ENCODE measurements at regions not wholly inside any gene's neighbourhood (a gene's known extent, or its start where the extent isn't known, plus 50 kb on each side); places are given as distances from the start of the nearest gene placed in this dataset.

DNA sequence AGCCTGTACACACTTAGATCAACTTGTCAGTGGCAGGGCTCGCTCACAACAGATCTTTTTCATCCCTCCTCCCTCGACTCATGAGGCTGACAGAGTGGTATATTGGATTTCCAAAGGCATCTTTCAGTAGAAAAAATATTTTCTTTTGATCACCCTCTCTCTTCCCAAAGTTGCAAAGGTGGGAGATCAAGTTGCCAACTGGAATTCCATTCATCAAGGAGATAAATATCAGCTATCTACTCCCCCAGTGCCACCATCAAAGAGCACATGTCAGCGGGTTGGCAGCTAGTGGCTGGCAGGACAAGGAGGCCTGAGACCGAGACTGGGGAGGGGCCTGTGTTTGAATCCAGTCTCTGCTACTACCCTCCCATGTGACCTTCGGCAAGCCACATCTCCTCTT lies 539.7 kb upstream of the CDH11 start:
- H3K27me3 Mint-ChIP-seq = no peaks in the 10 kb centered on the region
- WGBS (ENCODE audit: insufficient coverage) = 100% methylated on average over 2 of the region's 5 CpGs
- CTCF ChIA-PET = no interaction called here
- H3K4me1 ChIP-seq (ENCODE audit: control insufficient read depth in 2 of 2, insufficient read depth in 2 of 2, low read length in 2 of 2) = no peaks in the 10 kb centered on the region
- no peaks in the 10 kb centered on the region for H3K4me1 Mint-ChIP-seq
- H3K4me2 ChIP-seq (replicated peaks; ENCODE audit: low read depth, low read length, poor library complexity, severe bottlenecking) = no peak overlapping the region
- H3K4me3 ChIP-seq (ENCODE audit: control extremely low read depth in 1 of 5, extremely low read depth in 1 of 5, insufficient read depth in 1 of 5, low read depth in 2 of 5, low read length in 4 of 5) = no peak overlapping the region
- no peak overlapping the region for H2AFZ ChIP-seq (ENCODE audit: insufficient read depth, low read depth, low read length, poor library complexity, severe bottlenecking)
- DNase-seq (no peak), ATAC-seq (ENCODE audit: low read depth) (no peak)
- H3K27me3 ChIP-seq (replicated peaks in 1 of 4; ENCODE audit: control extremely low read depth in 1 of 4, control insufficient read depth in 3 of 4, insufficient read depth in 4 of 4, low read length in 3 of 4) = no peaks in the 10 kb centered on the region
- no peak overlapping the region for H3K27ac ChIP-seq (ENCODE audit: low read length in 2 of 2)
- no peaks in the 10 kb centered on the region for H3K79me2 ChIP-seq (ENCODE audit: control insufficient read depth, insufficient read depth, low read length)
- no peaks in the 10 kb centered on the region for H3K9me3 Mint-ChIP-seq (ENCODE audit: insufficient read depth)
- no peak overlapping the region for H3K27ac Mint-ChIP-seq
- H3K36me3 ChIP-seq (replicated peaks in 1 of 2; ENCODE audit: control extremely low read depth in 1 of 2, control insufficient read depth in 1 of 2, extremely low read depth in 1 of 2, insufficient read depth in 2 of 2, low read length in 1 of 2) = no peaks in the 10 kb centered on the region
- no peaks in the 10 kb centered on the region for H4K20me1 ChIP-seq (ENCODE audit: control insufficient read depth, insufficient read depth, low read length, poor library complexity, severe bottlenecking)
- POLR2A ChIA-PET = no interaction called here
- no peak overlapping the region for H3K9ac ChIP-seq (ENCODE audit: low read length)
- TF ChIP-seq, protein P1, sequence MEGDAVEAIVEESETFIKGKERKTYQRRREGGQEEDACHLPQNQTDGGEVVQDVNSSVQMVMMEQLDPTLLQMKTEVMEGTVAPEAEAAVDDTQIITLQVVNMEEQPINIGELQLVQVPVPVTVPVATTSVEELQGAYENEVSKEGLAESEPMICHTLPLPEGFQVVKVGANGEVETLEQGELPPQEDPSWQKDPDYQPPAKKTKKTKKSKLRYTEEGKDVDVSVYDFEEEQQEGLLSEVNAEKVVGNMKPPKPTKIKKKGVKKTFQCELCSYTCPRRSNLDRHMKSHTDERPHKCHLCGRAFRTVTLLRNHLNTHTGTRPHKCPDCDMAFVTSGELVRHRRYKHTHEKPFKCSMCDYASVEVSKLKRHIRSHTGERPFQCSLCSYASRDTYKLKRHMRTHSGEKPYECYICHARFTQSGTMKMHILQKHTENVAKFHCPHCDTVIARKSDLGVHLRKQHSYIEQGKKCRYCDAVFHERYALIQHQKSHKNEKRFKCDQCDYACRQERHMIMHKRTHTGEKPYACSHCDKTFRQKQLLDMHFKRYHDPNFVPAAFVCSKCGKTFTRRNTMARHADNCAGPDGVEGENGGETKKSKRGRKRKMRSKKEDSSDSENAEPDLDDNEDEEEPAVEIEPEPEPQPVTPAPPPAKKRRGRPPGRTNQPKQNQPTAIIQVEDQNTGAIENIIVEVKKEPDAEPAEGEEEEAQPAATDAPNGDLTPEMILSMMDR (IDR thresholded peaks at IDR 0.05) = no peak
- no peak for TF ChIP-seq EZH2 (IDR thresholded peaks at IDR 0.05; ENCODE audit: borderline replicate concordance, insufficient read depth, low read depth, low read length, poor library complexity, severe bottlenecking)
- intact Hi-C loops (cut with micrococcal nuclease) = no loop called here
- peaks cover 0 to 6% (median 0%) of the 10 kb centered on the region in 3 donors for H3K9me3 ChIP-seq (ENCODE audit: control extremely low read depth in 1 of 3, control insufficient read depth in 2 of 3, insufficient read depth in 1 of 3, low read length in 2 of 3)
- H3K4me3 Mint-ChIP-seq = no peak overlapping the region

DNA sequence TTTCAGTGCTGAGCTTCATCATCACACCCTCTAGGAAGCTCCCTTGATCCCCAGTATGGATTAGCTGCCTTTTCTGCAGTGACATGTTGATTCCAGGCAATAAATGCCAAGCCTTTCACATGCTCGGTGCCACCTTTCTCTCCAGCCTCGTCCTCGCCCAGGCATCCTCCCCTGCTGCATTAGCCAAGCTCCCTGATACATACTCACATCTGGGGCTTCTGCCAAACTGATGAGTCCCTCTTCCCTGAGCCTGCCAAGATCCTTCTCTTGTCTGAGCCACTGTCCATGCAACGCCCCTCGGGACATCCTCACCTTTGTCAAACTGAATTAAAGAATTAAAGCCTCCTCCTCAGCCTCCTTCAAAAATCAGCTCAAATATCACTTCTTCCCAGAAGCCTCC lies 538.5 kb upstream of the CDH11 start:
- H3K27me3 Mint-ChIP-seq = no peaks in the 10 kb centered on the region
- no peaks in the 10 kb centered on the region for H3K36me3 ChIP-seq (replicated peaks in 1 of 2; ENCODE audit: control extremely low read depth in 1 of 2, control insufficient read depth in 1 of 2, extremely low read depth in 1 of 2, insufficient read depth in 2 of 2, low read length in 1 of 2)
- H3K9me3 ChIP-seq (ENCODE audit: control extremely low read depth in 1 of 3, control insufficient read depth in 2 of 3, insufficient read depth in 1 of 3, low read length in 2 of 3) = peaks cover 0 to 4% (median 0%) of the 10 kb centered on the region in 3 donors
- intact Hi-C loops (cut with micrococcal nuclease) = no loop called here
- no peak overlapping the region for H2AFZ ChIP-seq (ENCODE audit: insufficient read depth, low read depth, low read length, poor library complexity, severe bottlenecking)
- DNase-seq = no peak
- no peak overlapping the region for H3K4me3 ChIP-seq (ENCODE audit: control extremely low read depth in 1 of 5, extremely low read depth in 1 of 5, insufficient read depth in 1 of 5, low read depth in 2 of 5, low read length in 4 of 5)
- ChIA-PET POLR2A (no interaction called here), CTCF (no interaction called here)
- H3K4me3 Mint-ChIP-seq = no peak overlapping the region
- no peak overlapping the region for H3K27ac ChIP-seq (ENCODE audit: low read length in 2 of 2)
- no peak for ATAC-seq (ENCODE audit: low read depth)
- H3K27me3 ChIP-seq (replicated peaks in 1 of 4; ENCODE audit: control extremely low read depth in 1 of 4, control insufficient read depth in 3 of 4, insufficient read depth in 4 of 4, low read length in 3 of 4) = no peaks in the 10 kb centered on the region
- no peak overlapping the region for H3K27ac Mint-ChIP-seq
- H3K4me2 ChIP-seq (replicated peaks; ENCODE audit: low read depth, low read length, poor library complexity, severe bottlenecking) = no peak overlapping the region
- no peaks in the 10 kb centered on the region for H4K20me1 ChIP-seq (ENCODE audit: control insufficient read depth, insufficient read depth, low read length, poor library complexity, severe bottlenecking)
- no peaks in the 10 kb centered on the region for H3K4me1 ChIP-seq (ENCODE audit: control insufficient read depth in 2 of 2, insufficient read depth in 2 of 2, low read length in 2 of 2)
- no peak for TF ChIP-seq EZH2 (IDR thresholded peaks at IDR 0.05; ENCODE audit: borderline replicate concordance, insufficient read depth, low read depth, low read length, poor library complexity, severe bottlenecking)
- TF ChIP-seq, protein P1 (IDR thresholded peaks at IDR 0.05) = no peak
- no peaks in the 10 kb centered on the region for H3K4me1 Mint-ChIP-seq
- no peaks in the 10 kb centered on the region for H3K79me2 ChIP-seq (ENCODE audit: control insufficient read depth, insufficient read depth, low read length)
- WGBS (ENCODE audit: insufficient coverage) = 80% methylated on average over 5 of the region's 5 CpGs
- H3K9ac ChIP-seq (ENCODE audit: low read length) = no peak overlapping the region
- H3K9me3 Mint-ChIP-seq (ENCODE audit: insufficient read depth) = no peaks in the 10 kb centered on the region
